ENCODE measurements at regions not wholly inside any gene's neighbourhood (a gene's known extent, or its start where the extent isn't known, plus 50 kb on each side); places are given as distances from the start of the nearest gene placed in this dataset.

- H2AFZ ChIP-seq (ENCODE audit: control insufficient read depth, low read length) = no peak overlapping the region
- H3K79me2 ChIP-seq (ENCODE audit: control insufficient read depth, insufficient read depth, low read length) = no peaks in the 10 kb centered on the region
- H3K36me3 ChIP-seq (ENCODE audit: control insufficient read depth in 2 of 2, extremely low read depth in 1 of 2, insufficient read depth in 2 of 2, low read length in 2 of 2) = no peaks in the 10 kb centered on the region
- no peaks in the 10 kb centered on the region for H4K20me1 ChIP-seq (ENCODE audit: control insufficient read depth, extremely low read depth, insufficient read depth, low read length)
- dilution Hi-C loops (cut with MboI; ENCODE audit: extremely low pct_ligation_motif_present, low sequenced_read_pairs) = no loop called here
- no peaks in the 10 kb centered on the region for H3K27me3 ChIP-seq (ENCODE audit: control insufficient read depth, extremely low read depth, insufficient read depth, low read length)
- no peak overlapping the region for H3K4me2 ChIP-seq (ENCODE audit: control insufficient read depth, extremely low read depth, insufficient read depth, low read depth, low read length)
- DNase-seq (ENCODE audit: low read depth, low spot score) (no peak), FAIRE-seq (no peak)
- no peaks in the 10 kb centered on the region for H3K4me1 ChIP-seq (ENCODE audit: control insufficient read depth, extremely low read depth, insufficient read depth, low read length)
- no peak overlapping the region for H3K27ac ChIP-seq (ENCODE audit: control insufficient read depth, insufficient read depth, low read length)
- no peak for TF ChIP-seq EZH2 (IDR thresholded peaks at IDR 0.05; ENCODE audit: low read length)
- TF ChIP-seq CTCF (optimal IDR thresholded peaks at IDR 0.05 in 1 of 3, IDR thresholded peaks at IDR 0.05 in 1 of 3, conservative IDR thresholded peaks at IDR 0.05 in 1 of 3; ENCODE audit: extremely low read depth in 1 of 3, insufficient read depth in 2 of 3, low read length in 3 of 3) = no peak
- H3K9me3 ChIP-seq (ENCODE audit: control insufficient read depth, low read depth, low read length) = no peaks in the 10 kb centered on the region
- no peak overlapping the region for H3K4me3 ChIP-seq (ENCODE audit: control insufficient read depth in 2 of 3, extremely low read depth in 1 of 3, insufficient read depth in 2 of 3, low read depth in 1 of 3, low read length in 3 of 3)
- no peaks in the 10 kb centered on the region for H3K9me1 ChIP-seq (ENCODE audit: control insufficient read depth, extremely low read depth, insufficient read depth, low read length)
- H3K9ac ChIP-seq (ENCODE audit: control insufficient read depth, extremely low read depth, insufficient read depth, low read length) = no peak overlapping the region
Observed at GRCh38 chr6:91273729-91274128, 686.9 kb upstream of the MAP3K7 start.

- H3K27me3 ChIP-seq (ENCODE audit: control insufficient read depth, extremely low read depth, insufficient read depth, low read length) = no peaks in the 10 kb centered on the region
- no peak overlapping the region for H3K4me3 ChIP-seq (ENCODE audit: control insufficient read depth in 2 of 3, extremely low read depth in 1 of 3, insufficient read depth in 2 of 3, low read depth in 1 of 3, low read length in 3 of 3)
- dilution Hi-C loops (cut with MboI; ENCODE audit: extremely low pct_ligation_motif_present, low sequenced_read_pairs) = no loop called here
- no peak overlapping the region for H3K27ac ChIP-seq (ENCODE audit: control insufficient read depth, insufficient read depth, low read length)
- H3K9me1 ChIP-seq (ENCODE audit: control insufficient read depth, extremely low read depth, insufficient read depth, low read length) = no peaks in the 10 kb centered on the region
- no peaks in the 10 kb centered on the region for H3K79me2 ChIP-seq (ENCODE audit: control insufficient read depth, insufficient read depth, low read length)
- H4K20me1 ChIP-seq (ENCODE audit: control insufficient read depth, extremely low read depth, insufficient read depth, low read length) = no peaks in the 10 kb centered on the region
- H3K4me1 ChIP-seq (ENCODE audit: control insufficient read depth, extremely low read depth, insufficient read depth, low read length) = no peaks in the 10 kb centered on the region
- DNase-seq (ENCODE audit: low read depth, low spot score) (no peak), FAIRE-seq (no peak)
- no peaks in the 10 kb centered on the region for H3K36me3 ChIP-seq (ENCODE audit: control insufficient read depth in 2 of 2, extremely low read depth in 1 of 2, insufficient read depth in 2 of 2, low read length in 2 of 2)
- H2AFZ ChIP-seq (ENCODE audit: control insufficient read depth, low read length) = no peak overlapping the region
- TF ChIP-seq EZH2 (IDR thresholded peaks at IDR 0.05; ENCODE audit: low read length) (no peak), CTCF (optimal IDR thresholded peaks at IDR 0.05 in 1 of 3, IDR thresholded peaks at IDR 0.05 in 1 of 3, conservative IDR thresholded peaks at IDR 0.05 in 1 of 3; ENCODE audit: extremely low read depth in 1 of 3, insufficient read depth in 2 of 3, low read length in 3 of 3) (no peak)
- H3K4me2 ChIP-seq (ENCODE audit: control insufficient read depth, extremely low read depth, insufficient read depth, low read depth, low read length) = no peak overlapping the region
- no peaks in the 10 kb centered on the region for H3K9me3 ChIP-seq (ENCODE audit: control insufficient read depth, low read depth, low read length)
- H3K9ac ChIP-seq (ENCODE audit: control insufficient read depth, extremely low read depth, insufficient read depth, low read length) = no peak overlapping the region
Observed at GRCh38 chr6:91271807-91272206, 684.9 kb upstream of the MAP3K7 start.

Data from keratinocyte (primary cell).